Fibroblast of mammary gland (primary cell): ENCODE measurements at regions not wholly inside any gene's neighbourhood (a gene's known extent, or its start where the extent isn't known, plus 50 kb on each side); places are given as distances from the start of the nearest gene placed in this dataset.

Experiments
- DNase-seq: peaks from one replicate; pipeline ENCODE4 v3.0.0-alpha.2; 2010; ENCODE audit warnings: low read depth
- H3K4me3 ChIP-seq: 2 replicates; pipeline ENCODE4 v1.5.1; 2011; ENCODE audit warnings: low read depth, mild to moderate bottlenecking, low read length, moderate library complexity; ENCODE audit not compliant: control insufficient read depth
- CTCF ChIP-seq: conservative IDR thresholded peaks from 2 replicates; pipeline ENCODE4 v1.5.1; 2011; ENCODE audit warnings: low read depth, low read length, inconsistent platforms; ENCODE audit not compliant: control insufficient read depth, insufficient read depth

GRCh38 chr10:131840788-131841118 lies 60.1 kb upstream of the PPP2R2D start:
- no peak for TF ChIP-seq CTCF
- no peak for DNase-seq
- H3K4me3 ChIP-seq: no peak overlapping the region

GRCh38 chr10:131841131-131841660 lies 59.6 kb upstream of the PPP2R2D start:
- TF ChIP-seq CTCF: no peak
- no peak overlapping the region for H3K4me3 ChIP-seq
- no peak for DNase-seq

GRCh38 chr10:131841661-131842139 lies 59.1 kb upstream of the PPP2R2D start:
- H3K4me3 ChIP-seq: no peak overlapping the region
- no peak for DNase-seq
- TF ChIP-seq CTCF: no peak

GRCh38 chr10:131842351-131843088 lies 58.3 kb upstream of the PPP2R2D start:
- no peak overlapping the region for H3K4me3 ChIP-seq
- no peak for TF ChIP-seq CTCF
- DNase-seq: no peak

GRCh38 chr10:131843089-131843595 lies 57.7 kb upstream of the PPP2R2D start:
- no peak for DNase-seq
- TF ChIP-seq CTCF: no peak
- no peak overlapping the region for H3K4me3 ChIP-seq

DNA sequence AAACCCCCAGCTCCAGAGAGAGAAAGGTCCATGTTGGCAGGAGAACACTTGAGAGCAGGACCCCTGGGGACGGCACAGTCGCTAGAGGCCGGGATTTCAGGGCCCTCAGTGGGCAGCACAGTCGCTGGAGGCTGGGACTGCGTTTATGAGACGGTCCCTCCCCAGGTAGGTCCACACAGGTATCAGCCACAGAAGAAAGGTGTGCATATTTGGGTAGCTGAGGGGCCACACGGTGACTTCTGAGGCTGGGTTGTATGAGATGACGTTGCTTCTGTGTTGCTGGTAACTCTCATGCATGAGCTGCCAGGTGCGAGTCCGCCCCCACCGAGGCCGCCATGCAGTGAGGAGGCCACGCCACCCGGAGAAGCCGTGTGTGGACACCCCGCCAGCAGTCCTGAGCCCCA lies 56.9 kb upstream of the PPP2R2D start:
- DNase-seq: no peak
- no peak overlapping the region for H3K4me3 ChIP-seq
- no peak for TF ChIP-seq CTCF
